IMR-90 (cell line): ENCODE measurements at regions not wholly inside any gene's neighbourhood (a gene's known extent, or its start where the extent isn't known, plus 50 kb on each side); places are given as distances from the start of the nearest gene placed in this dataset.

Experiments used
- ATAC-seq: fragments of 200-7000 bp; cut with Tn5 transposase; 2 replicates; pipeline ENCODE4 v1.9.1; 2020; ENCODE audit warnings: low read depth, mild to moderate bottlenecking, moderate library complexity
- BruUV-seq: library from RNA; stranded (reverse); fragments of 400-500 nt; replicated peaks from 2 replicates; lab custom pipeline; 2021; lab: Mats Ljungman, UMichigan
- CTCF ChIA-PET: fragments of 300-600 bp; formaldehyde crosslinking; extraction: SDS; loops from one replicate; lab custom pipeline; 2021; ENCODE audit warnings: antibody characterized with exemption; lab: Yijun Ruan, JAX
- POLR2A ChIA-PET: fragments of 300-600 bp; sonication (Branson Sonifier 250); formaldehyde crosslinking; loops from one replicate; lab custom pipeline; 2022; ENCODE audit warnings: antibody characterized with exemption; ENCODE audit not compliant: unreplicated experiment; lab: Charles Lee
- DNase-seq: peaks from one replicate; pipeline ENCODE4 v3.0.0; 2013
- H2AFZ ChIP-seq: replicated peaks from 2 replicates; pipeline ENCODE3; 2013; ENCODE audit warnings: low read length, mild to moderate bottlenecking; ENCODE audit not compliant: poor library complexity
- H2AK5ac ChIP-seq: 2 replicates; pipeline ENCODE4 v1.6.1; 2013; ENCODE audit warnings: low read depth, low read length, inconsistent platforms
- H2AK9ac ChIP-seq: replicated peaks from 2 replicates; pipeline ENCODE3; 2013; ENCODE audit warnings: mild to moderate bottlenecking, low read depth, low read length, moderate library complexity; ENCODE audit not compliant: poor library complexity
- H2BK120ac ChIP-seq: 2 replicates; pipeline ENCODE4 v1.6.1; 2013; ENCODE audit warnings: low read depth, low read length, inconsistent platforms
- H2BK15ac ChIP-seq: 3 replicates; pipeline ENCODE4 v1.6.1; 2013; ENCODE audit warnings: low read depth, low read length, inconsistent platforms
- H2BK20ac ChIP-seq: 2 replicates; pipeline ENCODE4 v1.6.1; 2013; ENCODE audit warnings: low read depth, mild to moderate bottlenecking, inconsistent platforms, low read length, moderate library complexity
- H2BK5ac ChIP-seq: 2 replicates; pipeline ENCODE4 v1.6.1; 2013; ENCODE audit warnings: mild to moderate bottlenecking, low read depth, low read length, inconsistent platforms; ENCODE audit not compliant: poor library complexity, severe bottlenecking
- H3K14ac ChIP-seq: replicated peaks from 2 replicates; pipeline ENCODE4 v1.6.1; 2013; ENCODE audit warnings: low read depth, low read length, inconsistent platforms
- H3K18ac ChIP-seq: 2 replicates; pipeline ENCODE4 v1.6.1; 2013; ENCODE audit warnings: low read depth, low read length, control low read depth
- H3K23ac ChIP-seq: 2 replicates; pipeline ENCODE4 v1.6.1; 2013; ENCODE audit warnings: low read depth, low read length, inconsistent platforms
- H3K27ac ChIP-seq: 2 replicates; pipeline ENCODE4 v1.5.1; 2013; ENCODE audit warnings: mild to moderate bottlenecking, control low read depth, low read length; ENCODE audit not compliant: insufficient read depth
- H3K27me3 ChIP-seq: 2 replicates; pipeline ENCODE4 v1.6.1; 2013; ENCODE audit warnings: low read length; ENCODE audit not compliant: control insufficient read depth, insufficient read depth
- H3K36me3 ChIP-seq: 2 replicates; pipeline ENCODE4 v1.6.1; 2013; ENCODE audit warnings: low read length, mixed read lengths; ENCODE audit not compliant: control insufficient read depth, insufficient read depth
- H3K4ac ChIP-seq: 2 replicates; pipeline ENCODE4 v1.6.1; 2013; ENCODE audit warnings: low read depth, low read length, inconsistent platforms
- H3K4me1 ChIP-seq: 2 replicates; pipeline ENCODE4 v1.6.1; 2013; ENCODE audit warnings: low read length, mixed read lengths; ENCODE audit not compliant: control insufficient read depth, insufficient read depth
- H3K4me2 ChIP-seq: 2 replicates; pipeline ENCODE4 v1.6.1; 2013; ENCODE audit warnings: low read depth, mild to moderate bottlenecking, control low read depth, low read length, moderate library complexity
- H3K4me3 ChIP-seq: 2 replicates; pipeline ENCODE4 v1.5.1; 2013; ENCODE audit warnings: low read depth, mild to moderate bottlenecking, control low read depth, low read length, moderate library complexity; ENCODE audit not compliant: insufficient read depth
- H3K56ac ChIP-seq: 2 replicates; pipeline ENCODE4 v1.6.1; 2013; ENCODE audit warnings: low read length, inconsistent platforms; ENCODE audit not compliant: insufficient read depth; ENCODE audit errors: extremely low read depth
- H3K79me1 ChIP-seq, 2 experiments: 2 replicates each; pipeline ENCODE4 v1.6.1; 2013; ENCODE audit warnings: low read length in 2 of 2, inconsistent platforms in 1 of 2, low read depth in 1 of 2
- H3K9ac ChIP-seq: 2 replicates; pipeline ENCODE4 v1.6.1; 2013; ENCODE audit warnings: low read depth, low read length, control low read depth
- H3K9me1 ChIP-seq: 2 replicates; pipeline ENCODE4 v1.6.1; 2013; ENCODE audit warnings: low read length, inconsistent platforms; ENCODE audit not compliant: insufficient read depth
- H3K9me3 ChIP-seq: 2 replicates; pipeline ENCODE4 v1.6.1; 2013; ENCODE audit warnings: low read length; ENCODE audit not compliant: control insufficient read depth, insufficient read depth
- H4K20me1 ChIP-seq: 2 replicates; pipeline ENCODE4 v1.6.1; 2013; ENCODE audit warnings: low read length, inconsistent platforms; ENCODE audit not compliant: insufficient read depth
- H4K5ac ChIP-seq: 2 replicates; pipeline ENCODE4 v1.6.1; 2013; ENCODE audit warnings: mild to moderate bottlenecking, low read depth, low read length, control low read depth
- H4K8ac ChIP-seq, 2 experiments: 2 replicates each; pipeline ENCODE4 v1.6.1; 2013; ENCODE audit warnings: low read depth in 2 of 2, low read length in 2 of 2, control low read depth in 1 of 2, inconsistent platforms in 1 of 2
- H4K91ac ChIP-seq: 2 replicates; pipeline ENCODE4 v1.6.1; 2013; ENCODE audit warnings: low read depth, low read length, inconsistent platforms; ENCODE audit not compliant: insufficient read depth
- BHLHE40 ChIP-seq: fragments of 150-350 bp; IDR thresholded peaks from 2 replicates; pipeline ENCODE4 v1.6.1; 2016; ENCODE audit warnings: mild to moderate bottlenecking, low read depth, low read length
- CEBPB ChIP-seq: IDR thresholded peaks from 2 replicates; pipeline ENCODE4 v1.6.1; 2012; ENCODE audit warnings: low read depth, low read length, improper control_type of control experiment
- FOS ChIP-seq: fragments of 150-350 bp; IDR thresholded peaks from 2 replicates; pipeline ENCODE4 v1.6.1; 2016; ENCODE audit warnings: low read depth, low read length
- MAZ ChIP-seq: IDR thresholded peaks from 2 replicates; pipeline ENCODE4 v1.6.1; 2012; ENCODE audit warnings: low read depth, mild to moderate bottlenecking, low read length, improper control_type of control experiment, moderate library complexity, borderline replicate concordance
- NFE2L2 ChIP-seq: fragments of 150-350 bp; IDR thresholded peaks from 2 replicates; pipeline ENCODE4 v1.6.1; 2016; ENCODE audit warnings: low read depth, mild to moderate bottlenecking, low read length
- RCOR1 ChIP-seq: IDR thresholded peaks from 2 replicates; pipeline ENCODE4 v1.6.1; 2012; ENCODE audit warnings: mild to moderate bottlenecking, low read length, improper control_type of control experiment; ENCODE audit not compliant: insufficient replicate concordance
- WGBS, 2 experiments: methylation state at CpG; one replicate each; pipeline versions ENCODE4 v1.1.5 to v1.1.7; 2013; ENCODE audit warnings: missing lambda C conversion rate in 2 of 2; ENCODE audit not compliant: insufficient read length in 1 of 2; ENCODE audit errors: extremely low coverage in 2 of 2; 5-methylcytosine and 5-hydroxymethylcytosine counted together
- dilution Hi-C: fragments of 300-500 bp; cut with HindIII; formaldehyde crosslinking; loops from one replicate; pipeline ENCODE4 v1.14.3; 2018; ENCODE audit warnings: low sequenced_read_pairs; ENCODE audit not compliant: unreplicated experiment
- in situ Hi-C: fragments of 300-500 bp; cut with MboI; formaldehyde crosslinking; loops from 3 replicates; pipeline ENCODE4 v1.14.3; 2019; ENCODE audit warnings: low sequenced_read_pairs, inconsistent platforms, mixed read lengths
- intact Hi-C: fragments of 100-400 bp; cut with micrococcal nuclease; formaldehyde crosslinking; loops from 2 replicates; pipeline ENCODE4 v1.10.0; 2022

GRCh38 chr13:72314210-72314609 is 413.2 kb downstream of the MZT1 start:
- Histone ChIP-seq H4K8ac (no peak overlapping the region), H3K9me3 (no peaks in the 10 kb centered on the region), H3K9me1 (no peaks in the 10 kb centered on the region), H3K79me1 (no peaks in the 10 kb centered on the region), H4K20me1 (no peaks in the 10 kb centered on the region), H3K27me3 (no peaks in the 10 kb centered on the region), H3K36me3 (no peaks in the 10 kb centered on the region), H2BK5ac (no peak overlapping the region), H3K23ac (no peak overlapping the region), H3K4ac (no peak overlapping the region), H3K56ac (no peak overlapping the region), H4K91ac (no peak overlapping the region), H3K4me2 (no peak overlapping the region), H3K4me1 (no peaks in the 10 kb centered on the region), H4K5ac (no peak overlapping the region), H2BK20ac (no peak overlapping the region), H2BK120ac (no peak overlapping the region), H3K18ac (no peak overlapping the region), H3K14ac (no peak overlapping the region), H2AFZ (no peak overlapping the region), H3K4me3 (no peak overlapping the region), H3K9ac (no peak overlapping the region), H3K27ac (no peak overlapping the region), H2AK9ac (no peak overlapping the region), H2BK15ac (no peak overlapping the region), H2AK5ac (no peak overlapping the region)
- in situ Hi-C loops, result no loop called here
- no CpG with 5 or more reads among the region's 2 CpGs for WGBS, 2 experiments
- BruUV-seq, result no TSS peak
- TF ChIP-seq RCOR1, result no peak
- no peak for TF ChIP-seq FOS
- no peak for TF ChIP-seq MAZ
- TF ChIP-seq BHLHE40, result no peak
- TF ChIP-seq NFE2L2, result no peak
- TF ChIP-seq CEBPB, result no peak
- intact Hi-C loops, result no loop called here
- ChIA-PET CTCF (no interaction called here), POLR2A (no interaction called here)
- ATAC-seq (no peak), DNase-seq (no peak)
- dilution Hi-C loops, result no loop called here
